HEK293 (cell line): ENCODE measurements at regions not wholly inside any gene's neighbourhood (a gene's known extent, or its start where the extent isn't known, plus 50 kb on each side); places are given as distances from the start of the nearest gene placed in this dataset.

ENCODE experiments used
- CTCF ChIA-PET: fragments of 350-600 bp; formaldehyde crosslinking; extraction: SDS; loops from one replicate; lab custom pipeline; 2021; ENCODE audit warnings: antibody characterized with exemption; lab: Yijun Ruan, JAX
- POLR2A ChIA-PET: fragments of 300-600 bp; formaldehyde crosslinking; extraction: SDS; loops from one replicate; lab custom pipeline; 2020; ENCODE audit warnings: antibody characterized with exemption, inconsistent platforms; lab: Yijun Ruan, JAX
- H3K27ac ChIP-seq: fragments of 200-500 bp; sonication (Bioruptor generic); 2 replicates; pipeline ENCODE4 v1.5.1; 2014; ENCODE audit warnings: low read depth, low read length, control low read depth, inconsistent platforms; ENCODE audit errors: extremely low read depth
- H3K36me3 ChIP-seq, 2 experiments: fragments of 200-500 bp in 1 of 2; sonication (Bioruptor generic) in 1 of 2; 1 replicate in 1 of 2; 2 replicates in 1 of 2; pipeline ENCODE4 v1.5.1; 2014 to 2017; ENCODE audit warnings: inconsistent platforms in 2 of 2, low read length in 2 of 2; ENCODE audit not compliant: control insufficient read depth in 2 of 2, insufficient read depth in 1 of 2
- H3K4me1 ChIP-seq: fragments of 200-500 bp; sonication (Bioruptor generic); 2 replicates; pipeline ENCODE4 v1.5.1; 2014; ENCODE audit warnings: mild to moderate bottlenecking, low read length, inconsistent platforms; ENCODE audit not compliant: control insufficient read depth, insufficient read depth
- H3K4me3 ChIP-seq: 2 replicates; pipeline ENCODE4 v1.5.1; 2011; ENCODE audit warnings: low read depth, mild to moderate bottlenecking, control low read depth, low read length, moderate library complexity
- H3K9me3 ChIP-seq: fragments of 200-500 bp; sonication (Bioruptor generic); 2 replicates; pipeline ENCODE4 v1.5.1; 2014; ENCODE audit warnings: low read depth, low read length, inconsistent platforms; ENCODE audit not compliant: control insufficient read depth, insufficient read depth
- GFI1B ChIP-seq: fragments of 450-650 bp; formaldehyde crosslinking; IDR thresholded peaks from 2 replicates; pipeline ENCODE4 v1.5.1; 2016; ENCODE audit warnings: missing biosample characterization, missing genetic modification characterization
- GLI4 ChIP-seq: fragments of 450-650 bp; formaldehyde crosslinking; IDR thresholded peaks from 2 replicates; pipeline ENCODE4 v1.5.1; 2016; ENCODE audit warnings: missing biosample characterization, missing genetic modification characterization
- HOXC10 ChIP-seq: sonication (generic); formaldehyde crosslinking; IDR thresholded peaks from 2 replicates; pipeline ENCODE4 v1.8.1; 2023; ENCODE audit warnings: mild to moderate bottlenecking, missing genetic modification reagents
- KLF8 ChIP-seq: fragments of 450-650 bp; formaldehyde crosslinking; IDR thresholded peaks from 2 replicates; pipeline ENCODE4 v1.5.1; 2016; ENCODE audit warnings: missing biosample characterization, missing genetic modification characterization
- MEIS1 ChIP-seq: sonication (generic); formaldehyde crosslinking; IDR thresholded peaks from 2 replicates; pipeline ENCODE4 v1.8.1; 2022; ENCODE audit warnings: missing genetic modification reagents, mild to moderate bottlenecking, borderline replicate concordance
- REPIN1 ChIP-seq: fragments of 450-650 bp; formaldehyde crosslinking; IDR thresholded peaks from 2 replicates; pipeline ENCODE4 v1.5.1; 2017; ENCODE audit warnings: missing biosample characterization, missing genetic modification characterization, low read depth
- ZNF114 ChIP-seq: fragments of 450-650 bp; formaldehyde crosslinking; IDR thresholded peaks from 2 replicates; pipeline ENCODE4 v1.5.0; 2017; ENCODE audit warnings: missing biosample characterization, missing genetic modification characterization
- ZNF132 ChIP-seq: fragments of 450-650 bp; formaldehyde crosslinking; IDR thresholded peaks from 2 replicates; pipeline ENCODE4 v1.5.1; 2017; ENCODE audit warnings: missing biosample characterization, missing genetic modification characterization, borderline replicate concordance
- ZNF174 ChIP-seq: fragments of 450-650 bp; formaldehyde crosslinking; IDR thresholded peaks from 2 replicates; pipeline ENCODE4 v1.5.0; 2017; ENCODE audit warnings: missing biosample characterization, mild to moderate bottlenecking, missing genetic modification characterization
- ZNF19 ChIP-seq: fragments of 450-650 bp; formaldehyde crosslinking; IDR thresholded peaks from 2 replicates; pipeline ENCODE4; 2016; ENCODE audit warnings: missing biosample characterization, missing genetic modification characterization, low read depth
- ZNF2 ChIP-seq: fragments of 450-650 bp; formaldehyde crosslinking; IDR thresholded peaks from 2 replicates; pipeline ENCODE4 v1.5.1; 2016; ENCODE audit warnings: missing biosample characterization, missing genetic modification characterization
- ZNF202 ChIP-seq: fragments of 450-650 bp; formaldehyde crosslinking; IDR thresholded peaks from 2 replicates; pipeline ENCODE4 v1.5.1; 2016; ENCODE audit warnings: missing biosample characterization, missing genetic modification characterization, borderline replicate concordance
- ZNF214 ChIP-seq: fragments of 450-650 bp; formaldehyde crosslinking; IDR thresholded peaks from 2 replicates; pipeline ENCODE4 v1.5.1; 2017; ENCODE audit warnings: missing biosample characterization, mild to moderate bottlenecking, missing genetic modification characterization, borderline replicate concordance
- ZNF426 ChIP-seq: fragments of 450-650 bp; formaldehyde crosslinking; IDR thresholded peaks from 2 replicates; pipeline ENCODE4 v1.5.1; 2017; ENCODE audit warnings: missing biosample characterization, missing genetic modification characterization, mild to moderate bottlenecking, inconsistent platforms, moderate library complexity
- ZNF530 ChIP-seq: fragments of 450-650 bp; formaldehyde crosslinking; IDR thresholded peaks from 2 replicates; pipeline ENCODE4 v1.5.1; 2016; ENCODE audit warnings: low read depth, missing biosample characterization, missing genetic modification characterization
- ZNF624 ChIP-seq: fragments of 450-650 bp; formaldehyde crosslinking; IDR thresholded peaks from 2 replicates; pipeline ENCODE4 v1.5.1; 2017; ENCODE audit warnings: missing biosample characterization, missing genetic modification characterization
- ZNF707 ChIP-seq: fragments of 450-650 bp; formaldehyde crosslinking; IDR thresholded peaks from 2 replicates; pipeline ENCODE4 v1.5.1; 2016; ENCODE audit warnings: missing biosample characterization, missing genetic modification characterization
- ZNF76 ChIP-seq: fragments of 450-650 bp; formaldehyde crosslinking; IDR thresholded peaks from 2 replicates; pipeline ENCODE4; 2016; ENCODE audit warnings: low read depth, missing biosample characterization, missing genetic modification characterization, borderline replicate concordance
- ZXDB ChIP-seq: fragments of 450-650 bp; formaldehyde crosslinking; IDR thresholded peaks from 2 replicates; pipeline ENCODE4 v1.5.1; 2016; ENCODE audit warnings: missing biosample characterization, missing genetic modification characterization
- TF ChIP-seq, protein P1 (sequence below): fragments of 450-650 bp; formaldehyde crosslinking; IDR thresholded peaks from 2 replicates; pipeline ENCODE4 v1.5.1; 2017; ENCODE audit warnings: missing biosample characterization, missing genetic modification characterization
- TF ChIP-seq, protein P2 (sequence below): fragments of 450-650 bp; formaldehyde crosslinking; IDR thresholded peaks from 2 replicates; pipeline ENCODE4 v1.5.1; 2016; ENCODE audit warnings: missing biosample characterization, missing genetic modification characterization
- TF ChIP-seq, protein P3 (sequence below): fragments of 450-650 bp; formaldehyde crosslinking; IDR thresholded peaks from 2 replicates; pipeline ENCODE4 v1.5.1; 2016; ENCODE audit warnings: missing biosample characterization, missing genetic modification characterization
- TF ChIP-seq, protein P4 (sequence below): fragments of 450-650 bp; formaldehyde crosslinking; IDR thresholded peaks from 2 replicates; pipeline ENCODE4 v1.5.1; 2016; ENCODE audit warnings: missing biosample characterization, missing genetic modification characterization
- TF ChIP-seq, protein P5 (sequence below): fragments of 450-650 bp; formaldehyde crosslinking; IDR thresholded peaks from 2 replicates; pipeline ENCODE4 v1.5.1; 2016; ENCODE audit warnings: missing biosample characterization, missing genetic modification characterization

DNA sequence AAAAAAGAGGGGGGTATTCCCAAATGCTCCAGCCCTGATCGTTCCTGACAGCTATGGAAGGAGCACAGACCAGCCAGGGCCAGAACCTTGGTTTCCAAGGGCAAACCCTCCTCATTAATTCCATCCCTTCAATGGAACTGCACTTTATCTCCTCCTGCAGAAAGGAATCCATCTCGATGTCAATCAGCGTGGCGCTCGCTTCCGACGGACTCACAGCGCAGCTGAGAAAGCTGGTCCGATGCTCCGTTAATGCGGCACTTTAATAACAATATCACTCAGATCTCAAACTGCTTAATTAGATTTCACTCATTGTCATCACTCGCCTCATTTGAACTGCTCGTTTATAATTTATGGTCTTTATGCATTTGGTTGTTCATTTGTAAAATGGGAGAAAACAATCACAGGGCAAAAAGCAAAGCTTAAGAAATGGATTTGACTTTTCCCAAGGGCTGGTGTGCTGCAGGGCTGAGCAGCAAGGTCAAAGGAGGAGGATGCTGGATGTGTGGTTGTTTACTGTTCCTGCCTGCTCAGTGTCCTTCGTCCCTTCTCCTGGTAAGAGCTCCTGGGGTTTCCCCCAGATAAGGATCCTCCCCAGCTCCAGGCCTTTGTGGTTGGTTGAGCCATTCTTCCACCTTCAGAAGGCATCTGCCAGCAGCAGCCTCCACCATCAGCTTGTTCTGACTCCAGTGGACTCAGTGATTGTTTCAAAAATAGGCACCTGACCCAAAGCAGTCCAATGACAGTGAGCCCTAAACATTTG lies 152.7 kb downstream of the ANKRD60 start:
- Histone ChIP-seq H3K4me1 (no peaks in the 10 kb centered on the region), H3K4me3 (no peak overlapping the region), H3K27ac (no peak overlapping the region), H3K36me3 (no peaks in the 10 kb centered on the region), H3K9me3 (no peaks in the 10 kb centered on the region)
- ChIA-PET CTCF (interaction anchor here (1.2 to 1.4 kb wide), 2 partner anchors 11 to 453 kb away, joined by 3 to 5 read pairs; no protein-coding TSS in a partner anchor), POLR2A (interaction anchor here (1.1 kb wide), 1 partner anchor 275 kb away, joined by 3 read pairs; no protein-coding TSS in a partner anchor)
- TF ChIP-seq ZNF624 (tag by site-specific recombination) (no peak), KLF8 (tag by site-specific recombination) (no peak), ZNF114 (tag by site-specific recombination) (no peak), ZNF707 (tag by site-specific recombination) (no peak), ZNF132 (tag by site-specific recombination) (no peak)
- TF ChIP-seq, protein P1, sequence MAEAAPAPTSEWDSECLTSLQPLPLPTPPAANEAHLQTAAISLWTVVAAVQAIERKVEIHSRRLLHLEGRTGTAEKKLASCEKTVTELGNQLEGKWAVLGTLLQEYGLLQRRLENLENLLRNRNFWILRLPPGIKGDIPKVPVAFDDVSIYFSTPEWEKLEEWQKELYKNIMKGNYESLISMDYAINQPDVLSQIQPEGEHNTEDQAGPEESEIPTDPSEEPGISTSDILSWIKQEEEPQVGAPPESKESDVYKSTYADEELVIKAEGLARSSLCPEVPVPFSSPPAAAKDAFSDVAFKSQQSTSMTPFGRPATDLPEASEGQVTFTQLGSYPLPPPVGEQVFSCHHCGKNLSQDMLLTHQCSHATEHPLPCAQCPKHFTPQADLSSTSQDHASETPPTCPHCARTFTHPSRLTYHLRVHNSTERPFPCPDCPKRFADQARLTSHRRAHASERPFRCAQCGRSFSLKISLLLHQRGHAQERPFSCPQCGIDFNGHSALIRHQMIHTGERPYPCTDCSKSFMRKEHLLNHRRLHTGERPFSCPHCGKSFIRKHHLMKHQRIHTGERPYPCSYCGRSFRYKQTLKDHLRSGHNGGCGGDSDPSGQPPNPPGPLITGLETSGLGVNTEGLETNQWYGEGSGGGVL (tag by site-specific recombination): no peak
- TF ChIP-seq, protein P2, sequence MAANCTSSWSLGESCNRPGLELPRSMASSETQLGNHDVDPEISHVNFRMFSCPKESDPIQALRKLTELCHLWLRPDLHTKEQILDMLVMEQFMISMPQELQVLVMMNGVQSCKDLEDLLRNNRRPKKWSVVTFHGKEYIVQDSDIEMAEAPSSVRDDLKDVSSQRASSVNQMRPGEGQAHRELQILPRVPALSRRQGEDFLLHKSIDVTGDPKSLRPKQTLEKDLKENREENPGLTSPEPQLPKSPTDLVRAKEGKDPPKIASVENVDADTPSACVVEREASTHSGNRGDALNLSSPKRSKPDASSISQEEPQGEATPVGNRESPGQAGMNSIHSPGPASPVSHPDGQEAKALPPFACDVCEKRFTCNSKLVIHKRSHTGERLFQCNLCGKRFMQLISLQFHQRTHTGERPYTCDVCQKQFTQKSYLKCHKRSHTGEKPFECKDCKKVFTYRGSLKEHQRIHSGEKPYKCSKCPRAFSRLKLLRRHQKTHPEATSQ (tag by site-specific recombination): no peak
- TF ChIP-seq, all 188 proteins: peak for 0

DNA sequence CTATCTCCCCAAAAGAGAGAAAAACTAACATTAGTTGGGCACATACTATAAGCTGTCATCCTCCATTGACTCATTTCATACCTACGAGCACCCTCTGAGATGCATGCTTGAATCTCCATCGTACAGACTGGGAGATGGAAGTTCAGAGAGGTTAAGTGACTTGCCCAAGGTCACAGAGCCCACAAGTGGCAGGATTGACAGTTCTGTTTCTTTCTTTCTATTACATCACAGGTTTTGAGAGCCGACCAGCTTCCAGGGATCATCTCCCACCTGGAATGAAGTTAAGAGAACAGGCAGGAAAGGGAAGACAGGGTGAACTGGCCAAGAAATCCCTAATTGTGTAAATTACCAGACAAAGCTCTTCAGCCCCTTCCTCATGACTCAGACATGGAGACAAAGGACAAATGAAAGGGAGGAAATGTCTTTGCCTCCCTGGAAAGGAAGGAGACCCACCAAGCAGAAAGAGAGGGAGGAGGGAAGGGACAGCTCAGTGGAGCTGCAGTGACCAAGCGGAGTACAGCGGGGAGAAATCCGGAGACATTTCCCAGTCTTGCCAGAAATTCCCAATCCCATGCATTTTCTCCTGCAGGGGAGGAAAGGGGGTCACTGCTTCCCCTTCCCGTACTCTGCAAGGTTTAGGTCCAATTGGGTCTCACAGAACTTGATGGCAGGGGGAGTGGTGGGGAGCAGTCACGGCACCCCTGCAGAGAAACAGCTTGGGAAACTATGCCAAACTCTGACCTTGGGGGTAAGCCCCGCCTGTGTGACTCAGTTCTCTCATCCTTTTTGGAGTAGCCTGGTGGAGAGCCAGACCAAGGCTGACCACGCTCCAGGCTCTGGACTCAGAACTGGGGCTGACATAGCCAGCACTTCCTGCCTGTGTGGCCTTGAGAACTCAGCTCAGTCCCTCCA lies 154.3 kb downstream of the ANKRD60 start:
- Histone ChIP-seq H3K27ac (no peak overlapping the region), H3K4me3 (no peak overlapping the region), H3K9me3 (no peaks in the 10 kb centered on the region), H3K4me1 (no peaks in the 10 kb centered on the region), H3K36me3 (no peaks in the 10 kb centered on the region)
- ChIA-PET CTCF (interaction anchor here (0.7 to 1.2 kb wide), 2 partner anchors 451 to 545 kb away, joined by 3 read pairs; no protein-coding TSS in a partner anchor), POLR2A (interaction anchor here (0.6 kb wide), 1 partner anchor 321 kb away, joined by 6 read pairs; no protein-coding TSS in a partner anchor)
- TF ChIP-seq ZXDB (tag by site-specific recombination): no peak
- TF ChIP-seq MEIS1 (CRISPR knock-in tag): no peak
- no peak for TF ChIP-seq ZNF174 (tag by site-specific recombination)
- no peak for TF ChIP-seq REPIN1 (tag by site-specific recombination)
- no peak for TF ChIP-seq HOXC10 (CRISPR knock-in tag)
- TF ChIP-seq, protein P3, sequence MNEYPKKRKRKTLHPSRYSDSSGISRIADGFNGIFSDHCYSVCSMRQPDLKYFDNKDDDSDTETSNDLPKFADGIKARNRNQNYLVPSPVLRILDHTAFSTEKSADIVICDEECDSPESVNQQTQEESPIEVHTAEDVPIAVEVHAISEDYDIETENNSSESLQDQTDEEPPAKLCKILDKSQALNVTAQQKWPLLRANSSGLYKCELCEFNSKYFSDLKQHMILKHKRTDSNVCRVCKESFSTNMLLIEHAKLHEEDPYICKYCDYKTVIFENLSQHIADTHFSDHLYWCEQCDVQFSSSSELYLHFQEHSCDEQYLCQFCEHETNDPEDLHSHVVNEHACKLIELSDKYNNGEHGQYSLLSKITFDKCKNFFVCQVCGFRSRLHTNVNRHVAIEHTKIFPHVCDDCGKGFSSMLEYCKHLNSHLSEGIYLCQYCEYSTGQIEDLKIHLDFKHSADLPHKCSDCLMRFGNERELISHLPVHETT (tag by site-specific recombination): no peak
- TF ChIP-seq ZNF426: no peak
- TF ChIP-seq ZNF19 (tag by site-specific recombination): no peak
- no peak for TF ChIP-seq ZNF76
- TF ChIP-seq ZNF530 (tag by site-specific recombination): no peak
- no peak for TF ChIP-seq ZNF2 (tag by site-specific recombination)
- TF ChIP-seq ZNF214 (tag by site-specific recombination): no peak
- TF ChIP-seq ZNF202: no peak
- TF ChIP-seq GLI4 (tag by site-specific recombination): no peak
- TF ChIP-seq GFI1B (tag by site-specific recombination): no peak
- TF ChIP-seq, protein P4, sequence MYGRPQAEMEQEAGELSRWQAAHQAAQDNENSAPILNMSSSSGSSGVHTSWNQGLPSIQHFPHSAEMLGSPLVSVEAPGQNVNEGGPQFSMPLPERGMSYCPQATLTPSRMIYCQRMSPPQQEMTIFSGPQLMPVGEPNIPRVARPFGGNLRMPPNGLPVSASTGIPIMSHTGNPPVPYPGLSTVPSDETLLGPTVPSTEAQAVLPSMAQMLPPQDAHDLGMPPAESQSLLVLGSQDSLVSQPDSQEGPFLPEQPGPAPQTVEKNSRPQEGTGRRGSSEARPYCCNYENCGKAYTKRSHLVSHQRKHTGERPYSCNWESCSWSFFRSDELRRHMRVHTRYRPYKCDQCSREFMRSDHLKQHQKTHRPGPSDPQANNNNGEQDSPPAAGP (tag by site-specific recombination): no peak
- TF ChIP-seq, protein P5, sequence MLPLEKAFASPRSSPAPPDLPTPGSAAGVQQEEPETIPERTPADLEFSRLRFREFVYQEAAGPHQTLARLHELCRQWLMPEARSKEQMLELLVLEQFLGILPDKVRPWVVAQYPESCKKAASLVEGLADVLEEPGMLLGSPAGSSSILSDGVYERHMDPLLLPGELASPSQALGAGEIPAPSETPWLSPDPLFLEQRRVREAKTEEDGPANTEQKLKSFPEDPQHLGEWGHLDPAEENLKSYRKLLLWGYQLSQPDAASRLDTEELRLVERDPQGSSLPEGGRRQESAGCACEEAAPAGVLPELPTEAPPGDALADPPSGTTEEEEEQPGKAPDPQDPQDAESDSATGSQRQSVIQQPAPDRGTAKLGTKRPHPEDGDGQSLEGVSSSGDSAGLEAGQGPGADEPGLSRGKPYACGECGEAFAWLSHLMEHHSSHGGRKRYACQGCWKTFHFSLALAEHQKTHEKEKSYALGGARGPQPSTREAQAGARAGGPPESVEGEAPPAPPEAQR (tag by site-specific recombination): no peak
